DMS 273 treated with DMSO at 0.1 percent for 48 hours (cell line): ENCODE measurements at regions not wholly inside any gene's neighbourhood (a gene's known extent, or its start where the extent isn't known, plus 50 kb on each side); places are given as distances from the start of the nearest gene placed in this dataset.

ENCODE experiments used
- DNase-seq: peaks from one replicate; lab custom pipeline; 2025; lab: John Stamatoyannopoulos, UW

- DNase-seq, result no peak
These were observed 270.1 kb downstream of the PTTG2 start for GRCh38 chr4:38230121-38230801.

- DNase-seq, result no peak
These were observed 270.8 kb downstream of the PTTG2 start for GRCh38 chr4:38230821-38231563.

- DNase-seq, result no peak
These were observed 271.4 kb downstream of the PTTG2 start for GRCh38 chr4:38231626-38232025.

- DNase-seq, result no peak
These were observed 272.5 kb downstream of the PTTG2 start for GRCh38 chr4:38232741-38233140.

GRCh38 chr4:38233727-38234480 lies 273.7 kb downstream of the PTTG2 start:
- no peak for DNase-seq

GRCh38 chr4:38235354-38235753 lies 275.2 kb downstream of the PTTG2 start:
- DNase-seq, result no peak

GRCh38 chr4:38236003-38236402 lies 275.8 kb downstream of the PTTG2 start:
- no peak for DNase-seq

GRCh38 chr4:38236503-38236902 lies 276.3 kb downstream of the PTTG2 start:
- no peak for DNase-seq

GRCh38 chr4:38237139-38237538 lies 276.9 kb downstream of the PTTG2 start:
- no peak for DNase-seq

- DNase-seq, result no peak
These were observed 281.3 kb downstream of the PTTG2 start for GRCh38 chr4:38241541-38241940.

- DNase-seq, result no peak
These were observed 281.9 kb downstream of the PTTG2 start for GRCh38 chr4:38242101-38242500.

GRCh38 chr4:38242822-38243387 lies 282.7 kb downstream of the PTTG2 start:
- no peak for DNase-seq

- DNase-seq, result no peak
These were observed 283.3 kb downstream of the PTTG2 start for GRCh38 chr4:38243388-38244053.

GRCh38 chr4:38254825-38255224 lies 294.6 kb downstream of the PTTG2 start:
- DNase-seq, result no peak

- DNase-seq, result no peak
These were observed 295.4 kb downstream of the PTTG2 start for GRCh38 chr4:38255572-38255971.

GRCh38 chr4:38266616-38267015 lies 306.4 kb downstream of the PTTG2 start:
- no peak for DNase-seq

GRCh38 chr4:38268108-38268820 lies 308.1 kb downstream of the PTTG2 start:
- no peak for DNase-seq

- no peak for DNase-seq
These were observed 308.6 kb downstream of the PTTG2 start for GRCh38 chr4:38268837-38269236.

- no peak for DNase-seq
These were observed 313.2 kb downstream of the PTTG2 start for GRCh38 chr4:38273407-38273806.

GRCh38 chr4:38275331-38276100 lies 315.3 kb downstream of the PTTG2 start:
- DNase-seq, result no peak

- DNase-seq, result no peak
These were observed 318.1 kb downstream of the PTTG2 start for GRCh38 chr4:38278255-38278654.
